SK-N-MC (cell line): ENCODE measurements at regions not wholly inside any gene's neighbourhood (a gene's known extent, or its start where the extent isn't known, plus 50 kb on each side); places are given as distances from the start of the nearest gene placed in this dataset.

Experiments
- EZH2 ChIP-seq: fragments of 200-600 bp; sonication (generic); IDR thresholded peaks from one replicate; pipeline ENCODE4 v1.6.1; 2017; ENCODE audit warnings: antibody characterized with exemption
- FOXP2 ChIP-seq: optimal IDR thresholded peaks from 2 replicates; pipeline ENCODE3; 2011; ENCODE audit warnings: mild to moderate bottlenecking, moderate library complexity; ENCODE audit not compliant: insufficient read depth; ENCODE audit errors: extremely low read length, control extremely low read depth
- POLR2AphosphoS5 ChIP-seq: IDR thresholded peaks from 2 replicates; pipeline ENCODE4 v1.6.1; 2012; ENCODE audit warnings: mild to moderate bottlenecking, low read depth, low read length, borderline replicate concordance

GRCh38 chr11:22444076-22444475 lies 105.9 kb downstream of the SLC17A6 start:
- TF ChIP-seq POLR2AphosphoS5 (no peak), EZH2 (no peak), FOXP2 (no peak)
